GM21360 (cell line): ENCODE measurements at regions not wholly inside any gene's neighbourhood (a gene's known extent, or its start where the extent isn't known, plus 50 kb on each side); places are given as distances from the start of the nearest gene placed in this dataset.

Experiments used
- ATAC-seq: cut with Tn5 transposase; IDR thresholded peaks from one replicate; pipeline ENCODE4 v1.9.1; 2021; ENCODE audit warnings: mild to moderate bottlenecking, moderate library complexity; ENCODE audit not compliant: unreplicated experiment

GRCh38 chr14:53810221-53810620 is 146.4 kb downstream of the BMP4 start:
- ATAC-seq = no peak

DNA sequence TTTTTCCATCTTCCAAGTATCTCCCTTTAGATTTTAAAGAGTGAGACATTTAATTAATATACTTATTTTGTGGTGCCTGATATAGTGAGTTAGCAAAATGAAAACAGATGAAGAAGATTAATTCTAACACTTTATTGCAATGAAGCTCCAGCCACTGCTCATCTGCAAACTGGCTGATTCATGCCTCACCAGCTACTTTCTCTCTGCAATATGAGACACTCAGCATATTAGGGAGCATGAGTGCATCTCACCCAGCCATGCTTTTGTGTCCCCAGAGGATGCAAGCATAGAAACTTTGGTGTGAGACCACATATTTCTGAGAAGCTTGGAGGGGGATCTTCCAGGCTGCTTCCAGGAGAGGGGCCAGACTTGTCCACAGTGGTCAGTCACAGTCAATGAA is 148.6 kb downstream of the BMP4 start:
- ATAC-seq = no peak

GRCh38 chr14:53807542-53807941 is 149.1 kb downstream of the BMP4 start:
- no peak for ATAC-seq

DNA sequence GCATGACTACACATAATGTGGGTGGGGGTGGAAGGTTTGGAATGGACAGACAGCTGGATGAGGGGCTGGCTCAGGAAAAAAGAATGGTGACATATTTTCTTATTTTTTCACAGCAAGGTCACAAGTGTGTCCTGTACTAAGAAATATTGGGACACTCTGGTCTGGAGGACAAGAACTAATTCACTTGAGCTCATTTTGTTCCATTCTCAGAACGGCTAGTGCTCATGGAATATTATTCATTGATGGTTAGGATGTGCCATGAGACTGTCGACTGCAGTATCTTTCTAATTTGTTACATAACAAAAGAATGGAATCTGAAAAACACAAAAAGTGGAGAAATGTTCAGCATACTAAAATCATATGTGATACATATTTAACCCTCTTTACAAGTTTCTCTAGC is 149.5 kb downstream of the BMP4 start:
- no peak for ATAC-seq

- ATAC-seq = no peak
Measured at GRCh38 chr14:53796734-53797133, 159.9 kb downstream of the BMP4 start.

GRCh38 chr14:53793790-53794505 is 162.7 kb downstream of the BMP4 start:
- ATAC-seq = no peak

DNA sequence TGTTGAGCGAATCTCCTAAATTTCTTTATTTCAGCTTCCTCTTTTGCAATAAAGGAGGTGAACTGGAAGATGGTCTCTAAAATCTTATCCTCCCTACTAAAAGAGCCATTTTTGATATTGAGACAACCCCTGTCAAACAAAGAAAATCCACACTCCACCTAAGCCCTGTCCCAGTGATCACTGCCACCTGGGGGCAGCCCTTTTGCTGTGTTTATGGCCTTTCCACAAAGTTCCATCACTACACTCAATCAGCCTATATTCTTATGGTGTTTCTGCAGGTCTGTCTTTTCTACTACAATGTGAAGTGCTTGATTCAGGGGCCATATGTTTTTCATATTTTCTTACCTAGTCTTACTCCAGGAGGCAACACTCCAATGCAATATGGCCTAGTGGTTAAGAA is 163.7 kb downstream of the BMP4 start:
- ATAC-seq = no peak

- ATAC-seq = no peak
Measured at GRCh38 chr14:53790731-53791500, 165.7 kb downstream of the BMP4 start.

- ATAC-seq = no peak
Measured at GRCh38 chr14:53788566-53788965, 168.1 kb downstream of the BMP4 start.

- no peak for ATAC-seq
Measured at GRCh38 chr14:53786045-53786444, 170.6 kb downstream of the BMP4 start.

DNA sequence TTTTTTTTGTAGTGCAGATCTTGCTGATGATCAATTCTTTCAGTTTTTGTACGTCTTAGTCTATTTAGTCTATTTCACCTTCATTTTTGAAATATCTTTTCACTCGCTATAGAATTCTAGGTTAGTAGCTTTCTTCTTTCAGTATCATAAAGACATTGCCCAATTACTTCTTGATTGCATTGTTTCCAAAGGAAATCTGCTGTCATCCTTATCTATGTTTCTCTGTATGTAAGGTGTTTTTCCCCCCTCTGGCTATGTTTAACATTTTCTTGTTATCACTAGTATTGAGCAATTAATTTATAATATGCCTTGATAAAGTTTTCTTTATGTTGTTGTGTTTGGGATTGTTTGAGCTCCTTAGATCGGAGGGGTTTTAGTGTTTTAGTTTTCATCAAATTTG is 171.9 kb downstream of the BMP4 start:
- ATAC-seq = no peak

- no peak for ATAC-seq
Measured at GRCh38 chr14:53783256-53783655, 173.4 kb downstream of the BMP4 start.

- no peak for ATAC-seq
Measured at GRCh38 chr14:53780051-53780555, 176.5 kb downstream of the BMP4 start.

- no peak for ATAC-seq
Measured at GRCh38 chr14:53779301-53779700, 177.3 kb downstream of the BMP4 start.

GRCh38 chr14:53778263-53778662 is 178.4 kb downstream of the BMP4 start:
- ATAC-seq = no peak

- no peak for ATAC-seq
Measured at GRCh38 chr14:53772936-53773335, 183.7 kb downstream of the BMP4 start.

GRCh38 chr14:53767566-53767965 is 189.1 kb downstream of the BMP4 start:
- ATAC-seq = no peak

- ATAC-seq = no peak
Measured at GRCh38 chr14:53766601-53767000, 190.0 kb downstream of the BMP4 start.

DNA sequence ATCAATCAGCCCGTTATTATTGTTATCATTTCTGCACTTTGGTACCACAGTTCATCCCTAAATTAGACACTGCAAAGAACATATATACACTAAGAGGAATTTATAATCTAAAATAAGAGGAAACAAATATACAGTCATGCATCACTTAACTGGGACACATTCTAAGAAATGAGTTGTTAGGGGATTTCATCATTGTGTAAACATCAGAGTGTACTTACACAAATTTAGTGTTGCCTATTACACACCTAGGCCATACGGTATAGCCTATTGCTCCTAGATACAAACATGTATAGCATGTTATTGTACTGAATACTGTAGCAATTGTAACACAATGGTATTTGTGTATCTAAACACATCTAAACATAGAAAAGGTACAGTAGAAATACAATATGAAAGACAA is 190.5 kb downstream of the BMP4 start:
- no peak for ATAC-seq

DNA sequence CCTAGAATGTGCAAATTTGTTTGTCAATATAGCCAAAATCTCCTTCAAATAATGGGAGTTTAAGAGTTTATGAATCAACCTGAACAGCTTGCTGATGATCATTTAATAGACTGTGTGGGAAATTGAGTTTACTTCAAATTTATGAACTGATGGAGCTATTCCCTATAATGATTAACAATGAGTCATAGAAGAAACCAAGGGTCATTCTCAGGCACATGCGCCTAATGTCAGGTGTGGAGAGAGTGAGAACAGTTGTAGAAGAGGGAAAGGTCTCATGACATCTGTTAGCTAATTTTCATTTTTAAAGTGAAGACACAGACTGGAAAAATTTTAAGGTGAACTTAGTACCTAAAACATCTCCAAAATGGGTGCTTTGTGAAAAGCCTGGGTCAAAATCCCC is 191.8 kb downstream of the BMP4 start:
- no peak for ATAC-seq

GRCh38 chr14:53758141-53758540 is 198.5 kb downstream of the BMP4 start:
- ATAC-seq = no peak

DNA sequence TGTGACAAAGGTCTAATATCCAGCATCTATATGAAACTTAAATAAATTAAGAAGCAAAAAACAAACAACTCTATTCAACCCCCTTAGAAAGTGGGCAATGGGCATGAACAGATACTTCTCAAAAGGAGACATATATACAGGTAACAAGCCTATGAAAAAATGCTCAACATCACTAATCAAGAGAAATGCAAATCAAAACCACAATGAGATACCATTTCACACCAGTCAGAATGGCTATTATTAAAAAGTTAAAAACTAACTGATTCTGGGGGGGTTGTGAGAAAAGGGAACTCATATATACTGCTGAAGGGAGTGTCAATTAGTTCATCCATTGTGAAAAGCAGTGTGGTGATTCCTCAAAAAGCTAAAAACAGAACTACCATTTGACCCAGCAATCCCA is 198.9 kb downstream of the BMP4 start:
- ATAC-seq = no peak
